Mesendoderm (in vitro differentiated cells): ENCODE measurements at regions not wholly inside any gene's neighbourhood (a gene's known extent, or its start where the extent isn't known, plus 50 kb on each side); places are given as distances from the start of the nearest gene placed in this dataset.
A peak's percentile ranks its signal among the peaks of the same experiment; 100 is the strongest.

Experiments used
- DNase-seq: peaks from one replicate; pipeline ENCODE4 v3.0.0; 2013
- H2AK5ac ChIP-seq: 2 replicates; pipeline ENCODE4 v1.6.1; 2013; ENCODE audit warnings: low read length, inconsistent platforms
- H2BK120ac ChIP-seq: 2 replicates; pipeline ENCODE4 v1.6.1; 2013; ENCODE audit warnings: low read depth, mild to moderate bottlenecking, low read length, moderate library complexity, mixed read lengths
- H2BK15ac ChIP-seq: replicated peaks from 2 replicates; pipeline ENCODE4 v1.6.1; 2013; ENCODE audit warnings: low read depth, mild to moderate bottlenecking, moderate library complexity
- H2BK5ac ChIP-seq: 2 replicates; pipeline ENCODE4 v1.6.1; 2013; ENCODE audit warnings: low read length, inconsistent platforms
- H3K18ac ChIP-seq: 2 replicates; pipeline ENCODE4 v1.6.1; 2013; ENCODE audit warnings: mild to moderate bottlenecking, low read length, mixed read lengths
- H3K23ac ChIP-seq: one replicate; pipeline ENCODE4 v1.6.1; 2013; ENCODE audit warnings: low read length
- H3K27ac ChIP-seq: 2 replicates; pipeline ENCODE4 v1.5.1; 2013; ENCODE audit warnings: low read depth, mild to moderate bottlenecking, inconsistent platforms, low read length, moderate library complexity
- H3K27me3 ChIP-seq: 2 replicates; pipeline ENCODE4 v1.6.1; 2013; ENCODE audit warnings: low read length, control low read depth, mild to moderate bottlenecking, inconsistent platforms; ENCODE audit not compliant: insufficient read depth, poor library complexity
- H3K36me3 ChIP-seq: 2 replicates; pipeline ENCODE4 v1.6.1; 2013; ENCODE audit warnings: low read length, inconsistent platforms; ENCODE audit not compliant: control insufficient read depth, insufficient read depth
- H3K4ac ChIP-seq: one replicate; pipeline ENCODE4 v1.6.1; 2013; ENCODE audit warnings: low read depth, mild to moderate bottlenecking, low read length, moderate library complexity
- H3K4me1 ChIP-seq: 2 replicates; pipeline ENCODE4 v1.6.1; 2013; ENCODE audit warnings: low read depth, low read length, inconsistent platforms; ENCODE audit not compliant: control insufficient read depth
- H3K4me2 ChIP-seq: 2 replicates; pipeline ENCODE4 v1.6.1; 2013; ENCODE audit warnings: low read length
- H3K4me3 ChIP-seq: 2 replicates; pipeline ENCODE4 v1.5.1; 2013; ENCODE audit warnings: mild to moderate bottlenecking, low read length
- H3K56ac ChIP-seq: one replicate; pipeline ENCODE4 v1.6.1; 2013; ENCODE audit warnings: low read length
- H3K79me1 ChIP-seq: 2 replicates; pipeline ENCODE4 v1.6.1; 2013; ENCODE audit warnings: low read length, inconsistent platforms
- H3K79me2 ChIP-seq: 2 replicates; pipeline ENCODE4 v1.6.1; 2013; ENCODE audit warnings: mild to moderate bottlenecking, low read length; ENCODE audit not compliant: control insufficient read depth, insufficient read depth
- H3K9ac ChIP-seq: 2 replicates; pipeline ENCODE4 v1.6.1; 2013; ENCODE audit warnings: low read length, inconsistent platforms
- H4K5ac ChIP-seq: one replicate; pipeline ENCODE4 v1.6.1; 2013; ENCODE audit warnings: low read length
- H4K8ac ChIP-seq: one replicate; pipeline ENCODE4 v1.6.1; 2013; ENCODE audit warnings: low read depth, mild to moderate bottlenecking, control low read depth, low read length, moderate library complexity
- WGBS: extraction: QIAGEN DNeasy Blood & Tissue Kit; methylation state at CpG from one replicate; pipeline ENCODE4 v1.1.7; 2013; ENCODE audit warnings: low lambda C conversion rate, missing lambda C conversion rate; ENCODE audit not compliant: insufficient coverage; ENCODE audit errors: extremely low coverage; 5-methylcytosine and 5-hydroxymethylcytosine counted together

- Histone ChIP-seq H3K4me2 (no peak overlapping the region), H3K36me3 (no peaks in the 10 kb centered on the region), H4K5ac (no peak overlapping the region), H3K4ac (no peak overlapping the region), H2AK5ac (no peak overlapping the region), H3K4me3 (no peak overlapping the region), H3K9ac (no peak overlapping the region), H3K27me3 (no peaks in the 10 kb centered on the region), H3K79me1 (no peaks in the 10 kb centered on the region), H2BK5ac (peak overlapping the region; percentile 53), H2BK15ac (no peak overlapping the region), H3K23ac (no peak overlapping the region), H2BK120ac (no peak overlapping the region), H3K56ac (no peak overlapping the region), H3K79me2 (no peaks in the 10 kb centered on the region), H4K8ac (no peak overlapping the region), H3K27ac (peak overlapping the region; percentile 18), H3K4me1 (peaks cover 10% of the 10 kb centered on the region), H3K18ac (no peak overlapping the region)
- WGBS: no CpG with 5 or more reads among the region's 2 CpGs
- DNase-seq: peak; percentile 74
Observed at GRCh38 chr5:9924614-9925013, 294.5 kb upstream of the TAS2R1 start.

DNA sequence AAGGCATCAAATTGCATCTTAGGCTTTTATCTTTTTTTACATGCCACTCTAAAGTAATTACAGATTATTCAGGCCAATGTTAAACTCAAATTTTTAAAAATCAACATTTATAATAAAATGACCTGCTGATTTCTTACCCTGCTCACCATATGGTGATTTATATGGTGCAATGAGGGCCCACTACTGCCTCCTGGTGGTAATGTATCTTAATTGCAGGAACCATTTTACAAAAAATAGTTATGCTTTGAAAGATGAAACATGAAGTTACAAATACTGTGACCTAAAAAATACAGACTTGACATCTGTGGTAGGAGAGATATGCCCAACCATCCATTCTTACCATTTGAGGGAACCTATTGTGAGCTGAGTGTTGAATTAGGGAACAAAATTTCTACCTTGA is 292.6 kb upstream of the TAS2R1 start:
- H3K79me2 ChIP-seq: no peaks in the 10 kb centered on the region
- no peak for DNase-seq
- H4K5ac ChIP-seq: no peak overlapping the region
- no peak overlapping the region for H2AK5ac ChIP-seq
- no peak overlapping the region for H2BK120ac ChIP-seq
- H3K56ac ChIP-seq: no peak overlapping the region
- no peak overlapping the region for H3K4me3 ChIP-seq
- H2BK15ac ChIP-seq: peak overlapping the region; percentile 57
- H3K18ac ChIP-seq: no peak overlapping the region
- H3K27me3 ChIP-seq: no peaks in the 10 kb centered on the region
- H4K8ac ChIP-seq: no peak overlapping the region
- no peak overlapping the region for H2BK5ac ChIP-seq
- no peak overlapping the region for H3K4ac ChIP-seq
- H3K36me3 ChIP-seq: no peaks in the 10 kb centered on the region
- H3K27ac ChIP-seq: no peak overlapping the region
- H3K4me1 ChIP-seq: peaks cover 2% of the 10 kb centered on the region
- no peak overlapping the region for H3K23ac ChIP-seq
- H3K9ac ChIP-seq: no peak overlapping the region
- H3K79me1 ChIP-seq: no peaks in the 10 kb centered on the region
- no peak overlapping the region for H3K4me2 ChIP-seq

DNA sequence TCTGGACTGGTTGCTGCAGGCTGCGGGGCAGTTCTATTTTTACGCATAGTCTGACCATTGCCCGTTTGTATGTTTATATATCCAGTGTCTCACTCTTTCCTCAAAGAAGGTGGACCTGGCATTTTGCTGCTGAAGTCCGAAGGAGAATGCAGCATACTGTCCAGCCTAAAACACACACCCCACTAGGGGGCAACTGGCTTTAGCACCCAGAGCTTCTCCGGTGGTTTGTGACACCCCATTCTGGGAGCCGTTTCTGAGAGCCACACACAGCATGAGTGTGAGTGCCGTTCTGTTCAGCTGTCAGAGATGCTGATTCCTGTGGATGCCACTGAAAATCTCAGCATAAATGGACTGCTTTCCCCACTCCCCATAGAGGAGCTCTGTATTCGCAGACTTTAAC is 290.5 kb upstream of the TAS2R1 start:
- H2BK15ac ChIP-seq: no peak overlapping the region
- no peak overlapping the region for H3K4ac ChIP-seq
- H4K5ac ChIP-seq: no peak overlapping the region
- no peak overlapping the region for H2BK120ac ChIP-seq
- H3K23ac ChIP-seq: no peak overlapping the region
- no peaks in the 10 kb centered on the region for H3K36me3 ChIP-seq
- H3K27me3 ChIP-seq: no peaks in the 10 kb centered on the region
- H3K79me2 ChIP-seq: no peaks in the 10 kb centered on the region
- no CpG with 5 or more reads among the region's 8 CpGs for WGBS
- H3K79me1 ChIP-seq: no peaks in the 10 kb centered on the region
- no peak overlapping the region for H3K56ac ChIP-seq
- H2BK5ac ChIP-seq: no peak overlapping the region
- no peak overlapping the region for H2AK5ac ChIP-seq
- H3K4me3 ChIP-seq: no peak overlapping the region
- no peak overlapping the region for H3K4me2 ChIP-seq
- no peak overlapping the region for H3K27ac ChIP-seq
- no peak overlapping the region for H4K8ac ChIP-seq
- no peak for DNase-seq
- H3K18ac ChIP-seq: no peak overlapping the region
- H3K9ac ChIP-seq: no peak overlapping the region
- no peaks in the 10 kb centered on the region for H3K4me1 ChIP-seq

DNA sequence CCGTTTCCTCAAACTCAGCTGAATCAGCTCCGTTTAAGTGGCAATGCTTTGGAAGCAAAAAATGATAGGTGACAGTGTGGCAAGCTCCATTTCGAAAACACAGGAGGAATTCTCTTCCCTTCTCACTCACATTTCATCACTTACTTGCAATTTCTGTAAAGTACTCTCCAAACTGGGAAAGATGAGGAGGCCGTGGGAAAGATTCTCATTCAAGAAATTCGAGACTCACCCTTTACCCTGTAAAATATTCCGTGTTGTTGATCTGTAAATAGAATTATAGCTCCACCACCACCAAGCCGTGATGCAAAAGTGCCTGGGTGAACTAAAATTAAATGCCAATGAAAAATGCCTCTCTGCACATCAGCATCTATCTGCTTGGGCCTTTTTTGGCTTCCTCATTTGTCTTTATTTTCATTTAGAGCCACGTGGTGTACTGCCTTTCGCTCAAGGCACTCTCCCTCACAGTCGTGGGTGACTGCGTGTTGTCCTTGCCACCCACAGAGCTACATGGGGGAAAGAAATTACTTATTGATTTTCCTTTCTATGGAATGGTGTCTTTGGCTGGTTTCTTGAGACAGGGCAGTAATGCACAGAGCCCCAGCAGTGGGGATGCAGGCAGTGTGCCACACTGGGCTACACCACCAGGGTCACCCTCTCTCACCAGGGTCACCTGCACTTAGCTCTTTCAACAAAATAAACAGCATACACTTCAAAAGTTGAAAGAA is 289.3 kb upstream of the TAS2R1 start:
- Histone ChIP-seq H3K4me1 (no peaks in the 10 kb centered on the region), H3K27me3 (no peaks in the 10 kb centered on the region), H3K4me3 (no peak overlapping the region), H3K56ac (no peak overlapping the region), H3K4ac (peak overlapping the region; percentile 10), H3K23ac (no peak overlapping the region), H4K8ac (no peak overlapping the region), H3K79me2 (no peaks in the 10 kb centered on the region), H2BK15ac (peak overlapping the region; percentile 87), H3K79me1 (no peaks in the 10 kb centered on the region), H3K36me3 (no peaks in the 10 kb centered on the region), H3K9ac (no peak overlapping the region), H3K4me2 (no peak overlapping the region), H4K5ac (no peak overlapping the region), H2AK5ac (no peak overlapping the region), H3K18ac (peak overlapping the region; percentile 47), H2BK120ac (no peak overlapping the region), H3K27ac (no peak overlapping the region), H2BK5ac (no peak overlapping the region)
- WGBS: no CpG with 5 or more reads among the region's 11 CpGs
- DNase-seq: no peak

- no peak overlapping the region for H2AK5ac ChIP-seq
- no peak overlapping the region for H4K8ac ChIP-seq
- no peak overlapping the region for H3K4me2 ChIP-seq
- H4K5ac ChIP-seq: no peak overlapping the region
- no peaks in the 10 kb centered on the region for H3K79me1 ChIP-seq
- no peak overlapping the region for H3K56ac ChIP-seq
- no peak for DNase-seq
- no peaks in the 10 kb centered on the region for H3K36me3 ChIP-seq
- no peak overlapping the region for H3K23ac ChIP-seq
- H3K18ac ChIP-seq: no peak overlapping the region
- no peak overlapping the region for H2BK5ac ChIP-seq
- no peak overlapping the region for H3K4ac ChIP-seq
- H3K79me2 ChIP-seq: no peaks in the 10 kb centered on the region
- no CpG with 5 or more reads among the region's 1 CpG for WGBS
- no peaks in the 10 kb centered on the region for H3K27me3 ChIP-seq
- H3K4me1 ChIP-seq: no peaks in the 10 kb centered on the region
- no peak overlapping the region for H3K4me3 ChIP-seq
- H2BK120ac ChIP-seq: no peak overlapping the region
- H3K27ac ChIP-seq: no peak overlapping the region
- no peak overlapping the region for H3K9ac ChIP-seq
- no peak overlapping the region for H2BK15ac ChIP-seq
Observed at GRCh38 chr5:9905661-9906060, 275.5 kb upstream of the TAS2R1 start.

GRCh38 chr5:9903801-9904200 is 273.6 kb upstream of the TAS2R1 start:
- Histone ChIP-seq H3K23ac (no peak overlapping the region), H3K79me1 (no peaks in the 10 kb centered on the region), H4K5ac (no peak overlapping the region), H3K79me2 (no peaks in the 10 kb centered on the region), H2AK5ac (no peak overlapping the region), H2BK120ac (no peak overlapping the region), H4K8ac (no peak overlapping the region), H3K4me2 (no peak overlapping the region), H3K27me3 (no peaks in the 10 kb centered on the region), H3K9ac (no peak overlapping the region), H3K18ac (no peak overlapping the region), H2BK5ac (no peak overlapping the region), H3K56ac (no peak overlapping the region), H3K4ac (no peak overlapping the region), H3K36me3 (no peaks in the 10 kb centered on the region), H3K4me1 (no peaks in the 10 kb centered on the region), H3K4me3 (no peak overlapping the region), H2BK15ac (no peak overlapping the region), H3K27ac (no peak overlapping the region)
- no peak for DNase-seq
